ENCODE measurements at regions not wholly inside any gene's neighbourhood (a gene's known extent, or its start where the extent isn't known, plus 50 kb on each side); places are given as distances from the start of the nearest gene placed in this dataset.

DNA sequence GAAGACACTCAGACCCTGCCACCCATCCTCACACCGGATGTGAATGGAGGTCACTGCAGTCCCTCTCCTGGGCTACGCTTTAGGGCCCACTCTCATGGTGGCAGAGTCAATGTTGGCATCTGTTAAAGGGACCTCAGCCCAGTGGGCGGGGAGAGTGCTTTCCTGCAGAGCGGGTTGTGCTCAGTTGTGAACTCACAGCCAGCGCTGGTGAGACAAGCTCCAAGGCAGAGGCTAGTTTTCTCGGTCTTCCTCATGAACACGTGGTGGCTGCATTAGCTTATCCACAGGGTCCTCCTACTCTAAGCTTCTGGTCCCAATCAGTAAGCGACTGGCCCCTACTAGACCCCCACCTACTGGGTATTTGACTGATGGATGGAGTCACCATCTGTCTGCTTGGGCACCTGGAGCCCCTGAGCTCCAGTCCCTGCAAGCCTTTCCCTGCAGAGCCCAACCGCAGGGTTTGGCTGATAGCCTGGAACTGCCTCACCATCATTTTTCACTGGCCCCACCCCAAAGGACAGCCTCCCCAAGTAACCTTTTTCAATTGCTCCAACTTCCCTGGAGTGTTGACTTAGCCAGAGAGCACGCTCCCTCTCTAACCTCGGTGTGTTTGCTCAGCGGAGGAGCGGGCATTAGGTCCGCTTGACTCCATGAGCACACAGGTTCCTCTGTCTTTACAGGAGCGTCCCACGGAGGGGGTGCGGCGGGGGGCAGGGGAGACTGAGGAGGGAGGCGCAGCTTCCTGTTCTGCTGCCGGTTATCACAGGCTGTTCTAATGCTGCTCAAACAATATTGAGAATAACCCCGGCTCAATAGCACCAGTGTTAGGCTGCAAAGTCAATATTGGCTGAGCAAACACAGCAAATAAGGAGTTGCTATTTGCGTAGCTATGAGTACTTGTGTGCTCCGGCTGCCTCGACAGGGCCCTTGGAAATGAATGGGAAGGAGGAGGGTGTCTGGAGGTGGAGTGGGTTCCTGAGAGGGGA, 141.7 kb downstream of the RPLP1 start:
- Histone ChIP-seq H3K36me3 (replicated peaks in 1 of 2; ENCODE audit: control insufficient read depth in 1 of 2, insufficient read depth in 2 of 2, low read length in 1 of 2) (no peaks in the 10 kb centered on the region), H3K79me2 (ENCODE audit: insufficient read depth) (no peaks in the 10 kb centered on the region), H2AFZ (ENCODE audit: low read depth) (no peak overlapping the region), H3K4me3 (ENCODE audit: low read depth in 2 of 2, low read length in 1 of 2) (no peak overlapping the region), H4K20me1 (ENCODE audit: insufficient read depth) (no peaks in the 10 kb centered on the region), H3F3A (replicated peaks; ENCODE audit: insufficient read depth) (no peaks in the 10 kb centered on the region), H3K27me3 (ENCODE audit: insufficient read depth) (peaks cover 23% of the 10 kb centered on the region; the same call in 1 of the 2 replicates), H3K9ac (no peak overlapping the region), H3K9me2 (no peaks in the 10 kb centered on the region), H3K9me3 (no peaks in the 10 kb centered on the region), H3K4me1 (ENCODE audit: control insufficient read depth in 1 of 2, insufficient read depth in 2 of 2, low read depth in 1 of 2, low read length in 1 of 2) (no peaks in the 10 kb centered on the region; a peak in 1 of 4 replicates), H3K4me2 (no peak overlapping the region), H3K27ac (ENCODE audit: low read depth in 2 of 2, low read length in 1 of 2) (no peak overlapping the region)
- WGBS (ENCODE audit: low lambda C conversion rate) = 65% methylated on average over 22 of the region's 24 CpGs
- POLR2A ChIA-PET = no interaction called here
- DNase-seq = no peak
- no peak for TF ChIP-seq FOSL2 (IDR thresholded peaks at IDR 0.05; ENCODE audit: borderline replicate concordance, low read depth)
- TF ChIP-seq EZH2phosphoT487 (IDR thresholded peaks at IDR 0.05; ENCODE audit: borderline replicate concordance, low read depth) = no peak
- TF ChIP-seq POLR2AphosphoS5 (IDR thresholded peaks at IDR 0.05; ENCODE audit: low read depth, low read length) = no peak
- TF ChIP-seq NFIC (IDR thresholded peaks at IDR 0.05; ENCODE audit: borderline replicate concordance) = no peak
- TF ChIP-seq SMC3 (IDR thresholded peaks at IDR 0.05; ENCODE audit: low read depth, low read length) = no peak
- TF ChIP-seq FOXJ3 (CRISPR knock-in tag; IDR thresholded peaks at IDR 0.05) = no peak
- TF ChIP-seq NRF1 (IDR thresholded peaks at IDR 0.05; ENCODE audit: low read depth, low read length) = no peak
- no peak for TF ChIP-seq GATA2 (CRISPR knock-in tag; IDR thresholded peaks at IDR 0.05)
- no peak for TF ChIP-seq EP300 (IDR thresholded peaks at IDR 0.05; ENCODE audit: borderline replicate concordance in 1 of 2, low read depth in 1 of 2, low read length in 1 of 2)
- CTCF ChIA-PET = interaction anchor here (1.3 to 1.5 kb wide), 2 partner anchors 9 to 116 kb away, joined by 3 to 4 read pairs; no protein-coding TSS in a partner anchor

DNA sequence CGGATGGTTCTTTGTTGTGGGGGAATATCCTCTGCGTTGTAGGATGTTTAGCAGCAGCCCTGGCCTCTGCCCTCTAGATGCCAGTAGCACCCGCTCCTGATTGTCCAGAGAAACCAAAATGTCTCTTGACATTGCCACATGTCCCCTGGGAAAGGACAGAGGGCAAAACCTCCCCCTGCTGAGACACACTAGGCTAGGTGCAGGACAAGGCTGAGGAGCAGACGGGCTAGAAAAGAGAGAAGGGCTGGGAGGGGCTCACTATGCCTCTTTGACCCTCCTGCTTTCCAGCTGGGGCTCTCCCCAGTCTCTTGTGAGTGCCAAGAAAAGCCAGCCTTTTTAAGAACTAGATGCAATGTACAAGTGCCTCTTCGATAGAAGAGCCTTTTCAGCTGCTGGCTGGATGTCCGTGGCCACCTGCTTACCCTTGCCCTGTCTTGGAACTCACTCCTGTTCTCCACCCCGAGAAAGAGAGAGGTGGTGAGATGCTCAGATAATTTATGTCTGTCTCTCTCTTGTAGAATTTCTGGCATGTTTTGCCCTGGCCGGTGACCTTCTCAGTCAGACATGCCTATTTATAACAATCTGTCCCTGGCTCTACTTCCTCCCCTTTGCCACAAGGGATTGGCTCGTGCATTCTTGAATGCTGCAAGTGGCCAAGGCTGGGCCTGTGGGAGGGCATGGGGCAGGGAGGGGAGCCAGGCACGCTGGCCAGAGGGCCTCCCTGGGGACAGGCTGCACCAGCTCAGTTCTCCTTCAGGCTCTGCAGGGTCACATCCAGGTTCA, 142.6 kb downstream of the RPLP1 start:
- no peaks in the 10 kb centered on the region for H3F3A ChIP-seq (replicated peaks; ENCODE audit: insufficient read depth)
- no peaks in the 10 kb centered on the region for H3K9me3 ChIP-seq
- 24% methylated on average over 8 of the region's 10 CpGs for WGBS (ENCODE audit: low lambda C conversion rate)
- no peaks in the 10 kb centered on the region for H4K20me1 ChIP-seq (ENCODE audit: insufficient read depth)
- H3K9me2 ChIP-seq = no peaks in the 10 kb centered on the region
- no peaks in the 10 kb centered on the region for H3K79me2 ChIP-seq (ENCODE audit: insufficient read depth)
- ChIA-PET POLR2A (no interaction called here), CTCF (interaction anchor here (1.3 kb wide), 1 partner anchor 117 kb away, joined by 3 read pairs; no protein-coding TSS in a partner anchor)
- H2AFZ ChIP-seq (ENCODE audit: low read depth) = no peak overlapping the region
- H3K27me3 ChIP-seq (ENCODE audit: insufficient read depth) = peaks cover 23% of the 10 kb centered on the region; the same call in 1 of the 2 replicates
- H3K9ac ChIP-seq = no peak overlapping the region
- H3K4me3 ChIP-seq (ENCODE audit: low read depth in 2 of 2, low read length in 1 of 2) = no peak overlapping the region
- no peak overlapping the region for H3K4me2 ChIP-seq
- DNase-seq = no peak
- H3K27ac ChIP-seq (ENCODE audit: low read depth in 2 of 2, low read length in 1 of 2) = no peak overlapping the region
- H3K36me3 ChIP-seq (replicated peaks in 1 of 2; ENCODE audit: control insufficient read depth in 1 of 2, insufficient read depth in 2 of 2, low read length in 1 of 2) = no peaks in the 10 kb centered on the region
- H3K4me1 ChIP-seq (ENCODE audit: control insufficient read depth in 1 of 2, insufficient read depth in 2 of 2, low read depth in 1 of 2, low read length in 1 of 2) = no peaks in the 10 kb centered on the region; a peak in 1 of 4 replicates
- TF ChIP-seq MEF2A (IDR thresholded peaks at IDR 0.05; ENCODE audit: borderline replicate concordance, low read depth) = no peak
- no peak for TF ChIP-seq EP300 (IDR thresholded peaks at IDR 0.05; ENCODE audit: borderline replicate concordance in 1 of 2, low read depth in 1 of 2, low read length in 1 of 2)
- TF ChIP-seq, protein P1, sequence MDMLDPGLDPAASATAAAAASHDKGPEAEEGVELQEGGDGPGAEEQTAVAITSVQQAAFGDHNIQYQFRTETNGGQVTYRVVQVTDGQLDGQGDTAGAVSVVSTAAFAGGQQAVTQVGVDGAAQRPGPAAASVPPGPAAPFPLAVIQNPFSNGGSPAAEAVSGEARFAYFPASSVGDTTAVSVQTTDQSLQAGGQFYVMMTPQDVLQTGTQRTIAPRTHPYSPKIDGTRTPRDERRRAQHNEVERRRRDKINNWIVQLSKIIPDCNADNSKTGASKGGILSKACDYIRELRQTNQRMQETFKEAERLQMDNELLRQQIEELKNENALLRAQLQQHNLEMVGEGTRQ (IDR thresholded peaks at IDR 0.05; ENCODE audit: borderline replicate concordance, low read depth, low read length) = no peak
- no peak for TF ChIP-seq GATA2 (CRISPR knock-in tag; IDR thresholded peaks at IDR 0.05)
- TF ChIP-seq, protein P2, sequence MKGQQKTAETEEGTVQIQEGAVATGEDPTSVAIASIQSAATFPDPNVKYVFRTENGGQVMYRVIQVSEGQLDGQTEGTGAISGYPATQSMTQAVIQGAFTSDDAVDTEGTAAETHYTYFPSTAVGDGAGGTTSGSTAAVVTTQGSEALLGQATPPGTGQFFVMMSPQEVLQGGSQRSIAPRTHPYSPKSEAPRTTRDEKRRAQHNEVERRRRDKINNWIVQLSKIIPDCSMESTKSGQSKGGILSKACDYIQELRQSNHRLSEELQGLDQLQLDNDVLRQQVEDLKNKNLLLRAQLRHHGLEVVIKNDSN (IDR thresholded peaks at IDR 0.05; ENCODE audit: borderline replicate concordance, low read depth) = no peak
- no peak for TF ChIP-seq POLR2AphosphoS5 (IDR thresholded peaks at IDR 0.05; ENCODE audit: low read depth, low read length)
- TF ChIP-seq CHD2 (IDR thresholded peaks at IDR 0.05; ENCODE audit: low read length, partially characterized antibody) = no peak
- TF ChIP-seq, protein P3, sequence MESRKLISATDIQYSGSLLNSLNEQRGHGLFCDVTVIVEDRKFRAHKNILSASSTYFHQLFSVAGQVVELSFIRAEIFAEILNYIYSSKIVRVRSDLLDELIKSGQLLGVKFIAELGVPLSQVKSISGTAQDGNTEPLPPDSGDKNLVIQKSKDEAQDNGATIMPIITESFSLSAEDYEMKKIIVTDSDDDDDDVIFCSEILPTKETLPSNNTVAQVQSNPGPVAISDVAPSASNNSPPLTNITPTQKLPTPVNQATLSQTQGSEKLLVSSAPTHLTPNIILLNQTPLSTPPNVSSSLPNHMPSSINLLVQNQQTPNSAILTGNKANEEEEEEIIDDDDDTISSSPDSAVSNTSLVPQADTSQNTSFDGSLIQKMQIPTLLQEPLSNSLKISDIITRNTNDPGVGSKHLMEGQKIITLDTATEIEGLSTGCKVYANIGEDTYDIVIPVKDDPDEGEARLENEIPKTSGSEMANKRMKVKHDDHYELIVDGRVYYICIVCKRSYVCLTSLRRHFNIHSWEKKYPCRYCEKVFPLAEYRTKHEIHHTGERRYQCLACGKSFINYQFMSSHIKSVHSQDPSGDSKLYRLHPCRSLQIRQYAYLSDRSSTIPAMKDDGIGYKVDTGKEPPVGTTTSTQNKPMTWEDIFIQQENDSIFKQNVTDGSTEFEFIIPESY (IDR thresholded peaks at IDR 0.05; ENCODE audit: borderline replicate concordance, low read depth) = no peak
- TF ChIP-seq SMC3 (IDR thresholded peaks at IDR 0.05; ENCODE audit: low read depth, low read length) = no peak
- no peak for TF ChIP-seq FOXM1 (IDR thresholded peaks at IDR 0.05; ENCODE audit: low read depth)

All from SK-N-SH (cell line).